SKM-1 (cell line): ENCODE measurements at regions not wholly inside any gene's neighbourhood (a gene's known extent, or its start where the extent isn't known, plus 50 kb on each side); places are given as distances from the start of the nearest gene placed in this dataset.

Experiments used
- DNase-seq: peaks from one replicate; lab custom pipeline; 2025; ENCODE audit not compliant: unreplicated experiment; lab: John Stamatoyannopoulos, UW

- DNase-seq, result no peak
Observed at GRCh38 chr11:104534278-104534677, 364.0 kb downstream of the CASP12 start.

GRCh38 chr11:104531894-104532293 is 366.4 kb downstream of the CASP12 start:
- peak; percentile 62 for DNase-seq

GRCh38 chr11:104531075-104531474 is 367.1 kb upstream of the PDGFD start:
- no peak for DNase-seq

- DNase-seq, result no peak
Observed at GRCh38 chr11:104529906-104530305, 366.0 kb upstream of the PDGFD start.

DNA sequence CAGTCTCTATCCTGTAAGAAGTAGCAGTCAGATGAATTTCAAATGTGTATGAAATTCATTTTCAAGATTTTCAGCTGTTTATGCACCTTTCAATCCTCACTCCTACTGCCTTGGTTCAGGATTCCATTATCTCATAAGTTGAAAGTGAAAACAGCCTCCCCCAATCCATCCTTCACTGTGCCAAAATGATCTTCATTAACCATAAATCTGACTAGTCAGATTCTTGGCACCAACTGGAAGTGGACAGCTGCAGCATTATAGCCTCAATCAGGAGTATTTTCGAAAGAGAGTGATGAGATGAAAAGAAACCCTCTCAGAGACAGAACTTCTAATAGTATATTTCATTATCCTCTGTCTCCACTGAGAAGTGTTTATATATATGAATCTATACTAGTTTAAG is 365.3 kb upstream of the PDGFD start:
- DNase-seq, result no peak

- DNase-seq, result no peak
Observed at GRCh38 chr11:104526006-104526405, 362.1 kb upstream of the PDGFD start.

GRCh38 chr11:104525416-104525815 is 361.5 kb upstream of the PDGFD start:
- DNase-seq, result no peak

DNA sequence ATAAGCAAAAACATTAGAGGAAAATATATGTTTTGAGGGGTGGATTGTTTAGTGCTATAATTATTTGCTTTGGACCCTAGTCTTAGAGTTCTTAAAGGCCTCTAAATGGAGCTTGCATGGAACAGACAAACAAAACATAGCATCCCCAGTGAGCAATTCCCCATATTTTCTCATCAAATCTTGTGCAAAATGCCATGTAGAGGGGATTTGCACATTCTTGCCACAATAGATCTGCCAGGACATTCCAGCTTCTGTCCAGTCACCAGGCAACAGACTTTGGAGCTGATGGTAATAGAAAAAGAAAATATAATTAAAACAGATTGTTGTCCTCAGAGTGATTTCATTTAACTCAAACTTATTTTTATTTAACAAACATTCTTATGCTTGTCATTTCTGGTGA is 360.3 kb upstream of the PDGFD start:
- no peak for DNase-seq

DNA sequence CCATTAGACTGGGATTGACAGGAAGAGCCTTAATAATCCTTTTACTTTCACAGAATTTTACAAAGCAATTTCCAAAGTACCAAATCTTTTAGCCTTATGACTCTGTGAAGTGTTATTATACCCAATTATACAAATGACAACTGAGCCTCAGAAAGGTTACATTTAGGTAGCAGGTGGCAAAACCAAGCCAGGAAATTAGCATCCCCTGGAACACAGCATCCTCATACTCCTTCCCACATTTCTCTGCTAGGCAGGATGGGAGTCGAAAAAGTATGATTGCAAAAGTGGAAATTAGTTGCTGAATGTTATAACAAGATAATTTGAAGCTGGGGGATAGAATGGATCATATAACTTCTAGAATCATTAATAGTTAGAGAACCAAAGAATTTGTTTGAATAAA is 359.7 kb upstream of the PDGFD start:
- no peak for DNase-seq

- no peak for DNase-seq
Observed at GRCh38 chr11:104522650-104523049, 358.7 kb upstream of the PDGFD start.

DNA sequence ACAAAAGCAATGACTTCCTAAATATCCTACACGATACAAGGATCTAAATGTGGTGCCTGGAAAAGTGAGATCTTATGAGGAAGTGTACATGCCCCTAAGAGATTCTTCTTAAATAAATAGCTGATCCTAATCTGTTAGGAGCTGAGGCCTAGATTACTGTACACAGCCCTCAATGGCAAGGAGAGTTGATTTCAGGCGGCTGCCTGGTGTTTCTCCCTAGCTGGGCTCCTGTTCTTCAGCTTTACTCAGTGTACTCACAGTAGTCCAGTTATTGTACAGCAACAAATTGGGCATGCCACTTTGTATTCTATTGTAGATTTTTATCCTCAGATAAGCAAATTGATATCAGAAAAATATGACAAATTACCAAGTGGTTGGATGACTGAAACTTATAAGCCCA is 358.2 kb upstream of the PDGFD start:
- no peak for DNase-seq

GRCh38 chr11:104510169-104510568 is 346.2 kb upstream of the PDGFD start:
- DNase-seq, result no peak

DNA sequence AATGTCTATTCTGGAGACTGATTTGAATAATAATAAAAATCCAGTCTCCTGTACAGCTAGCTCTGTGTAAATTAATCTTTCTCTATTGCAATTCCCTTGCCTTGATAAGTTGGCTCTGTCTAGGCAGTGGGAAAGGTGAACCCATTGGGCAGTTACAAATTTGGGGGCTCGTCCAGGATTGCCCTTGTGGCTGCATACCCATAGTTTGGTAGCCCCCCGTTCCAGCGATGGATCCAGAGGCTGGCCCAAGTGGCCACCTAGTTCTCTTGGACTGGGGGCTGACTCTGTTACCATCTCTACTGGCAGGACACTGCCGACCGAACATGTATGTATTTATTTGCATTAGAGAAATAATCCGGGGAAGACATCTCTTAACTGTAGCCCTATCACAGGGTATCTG is 326.2 kb upstream of the PDGFD start:
- no peak for DNase-seq

DNA sequence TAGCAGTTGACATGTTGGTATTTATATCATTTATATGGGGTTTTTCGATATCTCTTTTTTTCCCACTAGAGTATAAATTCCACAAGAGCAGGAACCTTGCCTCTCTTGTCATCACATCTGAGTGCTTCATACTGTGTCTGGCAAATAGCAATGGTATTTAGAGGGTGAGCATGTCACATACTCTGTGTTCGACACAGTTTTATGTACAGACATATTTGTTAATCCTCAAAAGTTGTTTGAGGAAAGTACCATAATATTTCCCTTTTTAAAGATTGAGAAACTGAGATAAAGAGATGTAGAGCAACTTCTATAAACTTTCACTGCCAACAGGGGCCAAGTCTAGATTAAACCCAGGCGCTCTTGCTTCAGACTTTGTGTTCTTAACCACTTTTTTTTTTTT is 324.6 kb upstream of the PDGFD start:
- DNase-seq, result no peak

DNA sequence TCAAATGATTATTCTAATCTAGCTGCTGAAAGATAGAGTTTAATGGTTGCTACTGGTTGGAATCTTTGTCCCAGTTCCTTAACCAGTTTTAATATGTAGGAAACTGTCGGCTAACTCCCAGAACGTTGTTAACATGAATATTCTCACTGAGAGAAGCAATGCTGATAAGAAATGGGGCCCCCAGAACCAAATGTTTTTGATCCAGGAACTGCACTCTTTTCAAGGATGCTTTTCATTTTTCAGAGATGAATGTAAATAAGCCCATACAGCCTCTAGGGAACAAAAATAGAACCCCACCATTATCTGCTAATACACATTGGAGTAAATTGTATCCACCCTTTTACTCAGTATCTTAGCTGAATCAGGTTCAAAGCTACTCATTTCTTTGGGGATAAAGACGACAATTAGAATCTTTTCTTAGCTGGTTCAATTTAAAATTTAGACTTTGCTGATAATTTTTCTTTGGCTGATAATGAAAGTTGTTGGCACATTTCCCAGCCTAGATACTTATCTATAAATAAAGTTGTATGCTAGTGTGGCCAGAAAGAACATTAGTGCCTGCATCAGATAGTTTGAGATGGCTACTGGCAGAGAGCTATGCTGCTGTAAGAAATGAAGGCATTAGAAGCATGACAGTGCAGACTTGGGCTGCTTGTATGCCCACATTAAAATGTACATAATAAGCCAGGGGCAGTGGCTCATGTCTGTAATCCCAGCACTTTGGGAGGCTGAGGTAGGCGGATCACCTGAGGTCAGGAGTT is 323.3 kb upstream of the PDGFD start:
- DNase-seq, result no peak

DNA sequence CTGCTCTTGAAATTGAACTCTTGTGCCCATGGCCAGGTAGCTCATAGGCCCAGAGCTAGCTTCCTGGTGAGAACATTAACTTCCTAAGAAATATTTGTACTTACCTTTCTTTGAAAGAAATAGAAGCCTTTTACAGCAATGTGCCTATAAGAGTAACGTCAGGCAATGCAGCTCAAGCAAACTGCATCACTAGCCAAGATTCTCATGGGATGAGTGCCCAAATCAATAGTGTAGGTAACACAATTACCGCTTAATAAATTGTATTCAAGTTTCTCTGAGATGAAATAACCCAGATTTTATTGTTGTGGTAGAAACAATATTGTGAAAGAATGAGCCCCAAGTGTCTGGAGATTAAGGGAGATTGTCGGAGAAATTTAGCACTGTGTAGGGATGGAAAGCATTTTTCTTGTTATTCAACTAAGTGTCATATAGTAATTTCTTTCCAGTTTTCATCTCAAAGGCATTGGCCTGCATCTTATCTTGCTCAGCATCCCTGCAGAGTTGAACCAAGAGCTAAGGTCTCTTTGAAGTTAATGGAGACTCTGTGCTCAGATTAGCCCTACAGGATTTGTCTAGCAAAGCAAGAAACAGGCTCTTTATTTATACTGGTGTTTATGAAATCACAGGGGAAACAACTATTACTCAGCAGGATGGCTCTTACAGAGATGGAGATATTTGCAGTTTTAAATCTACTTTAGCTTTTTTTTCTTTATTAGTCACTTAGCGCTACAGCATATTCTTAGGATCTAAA is 321.0 kb upstream of the PDGFD start:
- DNase-seq, result no peak

- no peak for DNase-seq
Observed at GRCh38 chr11:104476898-104477297, 313.0 kb upstream of the PDGFD start.

- DNase-seq, result no peak
Observed at GRCh38 chr11:104476454-104476853, 312.5 kb upstream of the PDGFD start.

GRCh38 chr11:104467404-104467803 is 303.5 kb upstream of the PDGFD start:
- no peak for DNase-seq

- no peak for DNase-seq
Observed at GRCh38 chr11:104465321-104465720, 301.4 kb upstream of the PDGFD start.

GRCh38 chr11:104464691-104465090 is 300.7 kb upstream of the PDGFD start:
- no peak for DNase-seq

GRCh38 chr11:104462341-104462740 is 298.4 kb upstream of the PDGFD start:
- DNase-seq, result no peak
